Rectal smooth muscle tissue (tissue), 1 donor: ENCODE measurements at regions not wholly inside any gene's neighbourhood (a gene's known extent, or its start where the extent isn't known, plus 50 kb on each side); places are given as distances from the start of the nearest gene placed in this dataset.

Experiments used
- H3K27ac ChIP-seq: one replicate; pipeline ENCODE4 v1.7.0; 2013; ENCODE audit warnings: low read depth, low read length, inconsistent platforms
- H3K27me3 ChIP-seq: one replicate; pipeline ENCODE4 v1.7.0; 2013; ENCODE audit warnings: low read length; ENCODE audit not compliant: control insufficient read depth, insufficient read depth
- H3K36me3 ChIP-seq: one replicate; pipeline ENCODE4 v1.7.0; 2013; ENCODE audit warnings: low read length; ENCODE audit not compliant: control insufficient read depth, insufficient read depth
- H3K4me1 ChIP-seq: one replicate; pipeline ENCODE4 v1.7.0; 2013; ENCODE audit warnings: low read length; ENCODE audit not compliant: control insufficient read depth, insufficient read depth
- H3K4me3 ChIP-seq: one replicate; pipeline ENCODE4 v1.7.0; 2013; ENCODE audit warnings: low read length
- H3K9ac ChIP-seq: one replicate; pipeline ENCODE4 v1.7.0; 2013; ENCODE audit warnings: low read length

GRCh38 chr15:70353606-70354345 is 256.1 kb upstream of the TLE3 start:
- Histone ChIP-seq H3K4me3 (no peak overlapping the region), H3K27me3 (no peaks in the 10 kb centered on the region), H3K36me3 (no peaks in the 10 kb centered on the region), H3K9ac (no peak overlapping the region), H3K4me1 (no peaks in the 10 kb centered on the region), H3K27ac (no peak overlapping the region)

GRCh38 chr15:70351941-70352774 is 254.4 kb upstream of the TLE3 start:
- Histone ChIP-seq H3K9ac (no peak overlapping the region), H3K4me1 (no peaks in the 10 kb centered on the region), H3K27ac (no peak overlapping the region), H3K36me3 (no peaks in the 10 kb centered on the region), H3K4me3 (no peak overlapping the region), H3K27me3 (no peaks in the 10 kb centered on the region)

GRCh38 chr15:70351391-70351790 is 253.7 kb upstream of the TLE3 start:
- no peaks in the 10 kb centered on the region for H3K36me3 ChIP-seq
- H3K27me3 ChIP-seq, result no peaks in the 10 kb centered on the region
- H3K27ac ChIP-seq, result no peak overlapping the region
- H3K9ac ChIP-seq, result no peak overlapping the region
- no peaks in the 10 kb centered on the region for H3K4me1 ChIP-seq
- no peak overlapping the region for H3K4me3 ChIP-seq

- H3K27me3 ChIP-seq, result no peaks in the 10 kb centered on the region
- H3K4me3 ChIP-seq, result no peak overlapping the region
- no peak overlapping the region for H3K9ac ChIP-seq
- no peak overlapping the region for H3K27ac ChIP-seq
- H3K36me3 ChIP-seq, result no peaks in the 10 kb centered on the region
- H3K4me1 ChIP-seq, result no peaks in the 10 kb centered on the region
Measured at GRCh38 chr15:70348581-70349344, 251.0 kb upstream of the TLE3 start.

GRCh38 chr15:70348226-70348543 is 250.5 kb upstream of the TLE3 start:
- Histone ChIP-seq H3K9ac (no peak overlapping the region), H3K4me1 (no peaks in the 10 kb centered on the region), H3K27me3 (no peaks in the 10 kb centered on the region), H3K4me3 (no peak overlapping the region), H3K36me3 (no peaks in the 10 kb centered on the region), H3K27ac (no peak overlapping the region)

GRCh38 chr15:70347321-70348225 is 249.9 kb upstream of the TLE3 start:
- Histone ChIP-seq H3K27me3 (no peaks in the 10 kb centered on the region), H3K4me3 (no peak overlapping the region), H3K36me3 (no peaks in the 10 kb centered on the region), H3K9ac (no peak overlapping the region), H3K27ac (no peak overlapping the region), H3K4me1 (no peaks in the 10 kb centered on the region)

GRCh38 chr15:70345251-70346019 is 247.7 kb upstream of the TLE3 start:
- peaks cover under 1% of the 10 kb centered on the region for H3K4me1 ChIP-seq
- no peaks in the 10 kb centered on the region for H3K36me3 ChIP-seq
- no peak overlapping the region for H3K9ac ChIP-seq
- H3K27ac ChIP-seq, result no peak overlapping the region
- H3K4me3 ChIP-seq, result no peak overlapping the region
- no peaks in the 10 kb centered on the region for H3K27me3 ChIP-seq

- Histone ChIP-seq H3K36me3 (no peaks in the 10 kb centered on the region), H3K4me3 (no peak overlapping the region), H3K27ac (no peak overlapping the region), H3K9ac (no peak overlapping the region), H3K27me3 (no peaks in the 10 kb centered on the region), H3K4me1 (peaks cover 3% of the 10 kb centered on the region)
Measured at GRCh38 chr15:70344666-70345065, 246.9 kb upstream of the TLE3 start.

- Histone ChIP-seq H3K4me3 (no peak overlapping the region), H3K27ac (no peak overlapping the region), H3K36me3 (no peaks in the 10 kb centered on the region)
Measured at GRCh38 chr15:70343961-70344621, 246.4 kb upstream of the TLE3 start.

GRCh38 chr15:70342554-70343548 is 245.1 kb upstream of the TLE3 start:
- peaks cover 4% of the 10 kb centered on the region for H3K4me1 ChIP-seq
- no peaks in the 10 kb centered on the region for H3K27me3 ChIP-seq
- no peak overlapping the region for H3K4me3 ChIP-seq
- no peak overlapping the region for H3K9ac ChIP-seq
- H3K27ac ChIP-seq, result no peak overlapping the region
- no peaks in the 10 kb centered on the region for H3K36me3 ChIP-seq

More at GRCh38 chr15:70343961-70344621, 246.4 kb upstream of the TLE3 start:
- no peak overlapping the region for H3K9ac ChIP-seq
- peaks cover 3% of the 10 kb centered on the region for H3K4me1 ChIP-seq
- H3K27me3 ChIP-seq, result no peaks in the 10 kb centered on the region
